A549 (cell line): ENCODE measurements at regions not wholly inside any gene's neighbourhood (a gene's known extent, or its start where the extent isn't known, plus 50 kb on each side); places are given as distances from the start of the nearest gene placed in this dataset.

Experiments
- ATAC-seq, 2 experiments: fragments of 200-7000 bp in 1 of 2; fragments of >200 bp in 1 of 2; cut with Nextera tagmentation in 1 of 2; cut with Tn5 transposase in 1 of 2; 3 replicates each; pipeline versions ENCODE4 v1.8.0 to v1.9.1; 2018 to 2020; ENCODE audit warnings: mild to moderate bottlenecking in 1 of 2, moderate library complexity in 1 of 2
- CTCF ChIA-PET: fragments of 300-600 bp; sonication (Branson Sonifier 250); formaldehyde crosslinking; extraction: SDS; loops from one replicate; lab custom pipeline; 2021; ENCODE audit warnings: antibody characterized with exemption, inconsistent platforms; lab: Yijun Ruan, JAX
- POLR2A ChIA-PET: fragments of 350-600 bp; formaldehyde crosslinking; extraction: SDS; loops from one replicate; lab custom pipeline; 2021; ENCODE audit warnings: antibody characterized with exemption, inconsistent platforms; lab: Yijun Ruan, JAX
- DNase-seq, 2 experiments: peaks; one replicate each; pipeline versions ENCODE4 v3.0.0 to v3.0.0-alpha.2; 2011 to 2016; ENCODE audit warnings: low read depth in 1 of 2, low spot score in 1 of 2
- FAIRE-seq: peaks from 2 replicates; lab custom pipeline; 2011; peaks lifted over from hg19 to GRCh38; lab: Jason Lieb, UNC
- H3K27ac ChIP-seq, 2 experiments: fragments of >200 bp; sonication (Bioruptor Twin); formaldehyde crosslinking; 3 replicates each; pipeline ENCODE4 v1.5.1; 2016 to 2017
- H3K4me1 ChIP-seq: fragments of >200 bp; sonication (Bioruptor Twin); formaldehyde crosslinking; 3 replicates; pipeline ENCODE4 v1.6.1; 2016
- H3K4me2 ChIP-seq: fragments of >200 bp; sonication (Bioruptor Twin); formaldehyde crosslinking; 3 replicates; pipeline ENCODE4 v1.6.1; 2016
- H3K4me3 ChIP-seq: fragments of >200 bp; sonication (Bioruptor Twin); formaldehyde crosslinking; 3 replicates; pipeline ENCODE4 v1.5.1; 2016
- H3K9me3 ChIP-seq: fragments of >200 bp; sonication (Bioruptor Twin); formaldehyde crosslinking; 3 replicates; pipeline ENCODE4 v1.6.1; 2016
- ATOH8 ChIP-seq: fragments of 250-450 bp; sonication (Bioruptor Pico); IDR thresholded peaks from 2 replicates; pipeline ENCODE4 v1.5.0; 2020; ENCODE audit warnings: low read depth, mild to moderate bottlenecking, moderate library complexity
- BCL3 ChIP-seq: fragments of >200 bp; sonication (Bioruptor Twin); formaldehyde crosslinking; IDR thresholded peaks from 3 replicates; pipeline ENCODE4 v1.6.1; 2016
- BHLHE40 ChIP-seq: IDR thresholded peaks from 2 replicates; pipeline ENCODE4 v1.6.1; 2012; ENCODE audit warnings: low read depth, low read length, inconsistent platforms
- CEBPB ChIP-seq, 2 experiments: fragments of >200 bp in 1 of 2; sonication (Bioruptor Twin) in 1 of 2; formaldehyde crosslinking in 1 of 2; IDR thresholded peaks; 2 replicates each; pipeline ENCODE4 v1.6.1; 2012 to 2016
- E2F6 ChIP-seq: IDR thresholded peaks from 2 replicates; pipeline ENCODE4 v1.6.1; 2012; ENCODE audit warnings: low read depth, borderline replicate concordance
- ELK1 ChIP-seq: fragments of 150-350 bp; IDR thresholded peaks from 2 replicates; pipeline ENCODE4 v1.6.1; 2014; ENCODE audit warnings: low read depth, mild to moderate bottlenecking, low read length
- FOXS1 ChIP-seq: fragments of 250-450 bp; sonication (Bioruptor Pico); IDR thresholded peaks from 2 replicates; pipeline ENCODE4 v1.5.0; 2020; ENCODE audit warnings: mild to moderate bottlenecking, moderate library complexity
- HOXA7 ChIP-seq: fragments of 250-450 bp; sonication (Bioruptor Pico); IDR thresholded peaks from 2 replicates; pipeline ENCODE4 v1.5.0; 2020; ENCODE audit warnings: mild to moderate bottlenecking, moderate library complexity
- HOXB13 ChIP-seq: fragments of 250-450 bp; sonication (Bioruptor Pico); IDR thresholded peaks from 2 replicates; pipeline ENCODE4 v1.5.0; 2020; ENCODE audit warnings: low read depth, mild to moderate bottlenecking, moderate library complexity
- HOXB5 ChIP-seq: fragments of 250-450 bp; sonication (Bioruptor Pico); IDR thresholded peaks from 2 replicates; pipeline ENCODE4 v1.5.0; 2020; ENCODE audit warnings: mild to moderate bottlenecking, moderate library complexity
- JUN ChIP-seq, 2 experiments: fragments of >200 bp; sonication (Bioruptor Twin); formaldehyde crosslinking; IDR thresholded peaks; 2 replicates in 1 of 2; 3 replicates in 1 of 2; pipeline ENCODE4 v1.6.1; 2016 to 2017
- JUNB ChIP-seq: fragments of >200 bp; sonication (Bioruptor Twin); formaldehyde crosslinking; IDR thresholded peaks from 2 replicates; pipeline ENCODE4 v1.6.1; 2016
- KDM1A ChIP-seq: fragments of 200-600 bp; sonication (generic); IDR thresholded peaks from 2 replicates; pipeline ENCODE4 v1.6.1; 2016; ENCODE audit warnings: low read depth, mild to moderate bottlenecking
- MAX ChIP-seq: IDR thresholded peaks from 2 replicates; pipeline ENCODE4 v1.6.1; 2012
- NPAS2 ChIP-seq: fragments of 250-450 bp; sonication (Bioruptor Pico); IDR thresholded peaks from 2 replicates; pipeline ENCODE4 v1.8.0; 2022; ENCODE audit warnings: mild to moderate bottlenecking, moderate library complexity, borderline replicate concordance
- POLR2A ChIP-seq: IDR thresholded peaks from 2 replicates; pipeline ENCODE4 v1.6.1; 2012; ENCODE audit warnings: mild to moderate bottlenecking, low read length
- POLR2AphosphoS2 ChIP-seq: conservative IDR thresholded peaks from 2 replicates; pipeline ENCODE4 v1.6.1; 2012; ENCODE audit warnings: low read length, improper control_type of control experiment, inconsistent platforms
- RARB ChIP-seq: fragments of 250-450 bp; sonication (Bioruptor Pico); IDR thresholded peaks from 2 replicates; pipeline ENCODE4 v1.8.0; 2021; ENCODE audit warnings: mild to moderate bottlenecking, moderate library complexity
- TFCP2L1 ChIP-seq: fragments of 250-450 bp; sonication (Bioruptor Pico); IDR thresholded peaks from 2 replicates; pipeline ENCODE4 v1.5.0; 2021; ENCODE audit warnings: mild to moderate bottlenecking
- ZC3H11A ChIP-seq: fragments of 450-650 bp; IDR thresholded peaks from 2 replicates; pipeline ENCODE4 v1.6.1; 2014; ENCODE audit warnings: antibody characterized with exemption, mild to moderate bottlenecking
- ZFP36 ChIP-seq: fragments of 450-650 bp; IDR thresholded peaks from 2 replicates; pipeline ENCODE4 v1.6.1; 2014; ENCODE audit warnings: borderline replicate concordance; ENCODE audit not compliant: partially characterized antibody
- ZNF302 ChIP-seq: fragments of 250-450 bp; sonication (Bioruptor Pico); IDR thresholded peaks from 2 replicates; pipeline ENCODE4 v1.9.0; 2021; ENCODE audit warnings: inconsistent platforms, mild to moderate bottlenecking, moderate library complexity
- ZSCAN20 ChIP-seq: fragments of 250-450 bp; sonication (Bioruptor Pico); IDR thresholded peaks from 2 replicates; pipeline ENCODE4 v1.8.0; 2022; ENCODE audit warnings: mild to moderate bottlenecking, moderate library complexity
- WGBS: methylation state at CpG from one replicate; pipeline ENCODE4 v1.1.6; 2017; ENCODE audit errors: missing lambda C conversion rate; 5-methylcytosine and 5-hydroxymethylcytosine counted together

- POLR2A ChIA-PET: no interaction called here
- Histone ChIP-seq H3K27ac (no peak overlapping the region), H3K4me3 (no peak overlapping the region), H3K4me2 (no peak overlapping the region), H3K9me3 (no peaks in the 10 kb centered on the region), H3K4me1 (no peaks in the 10 kb centered on the region)
- no peak for FAIRE-seq
- no peak for DNase-seq
- CTCF ChIA-PET: interaction anchor here (0.9 to 1.3 kb wide), 4 partner anchors 19 to 393 kb away, joined by 3 to 6 read pairs (median 4); no protein-coding TSS in a partner anchor
- no peak for ATAC-seq
- no peak for TF ChIP-seq ZFP36
- WGBS: 78% methylated on average over 9 of the region's 9 CpGs
Observed at GRCh38 chr9:107875571-107875980, 386.0 kb upstream of the KLF4 start.

GRCh38 chr9:107874591-107875369 lies 385.2 kb upstream of the KLF4 start:
- no peaks in the 10 kb centered on the region for H3K9me3 ChIP-seq
- DNase-seq (no peak), FAIRE-seq (no peak), ATAC-seq (no peak)
- no peak overlapping the region for H3K4me2 ChIP-seq
- CTCF ChIA-PET: interaction anchor here (1.0 kb wide), 2 partner anchors 44 to 392 kb away, joined by 4 to 6 read pairs; no protein-coding TSS in a partner anchor
- H3K4me1 ChIP-seq: no peaks in the 10 kb centered on the region
- TF ChIP-seq BCL3 (no peak), CEBPB (IDR thresholded peaks at IDR 0.05) (no peak)
- no peak overlapping the region for H3K4me3 ChIP-seq
- no peak overlapping the region for H3K27ac ChIP-seq
- POLR2A ChIA-PET: no interaction called here
- 67% methylated on average over 14 of the region's 14 CpGs for WGBS

GRCh38 chr9:107874137-107874536 lies 384.6 kb upstream of the KLF4 start:
- no peaks in the 10 kb centered on the region for H3K9me3 ChIP-seq
- no peak for FAIRE-seq
- no peak overlapping the region for H3K4me3 ChIP-seq
- H3K4me2 ChIP-seq: no peak overlapping the region
- 62% methylated on average over 3 of the region's 3 CpGs for WGBS
- no peak for ATAC-seq
- POLR2A ChIA-PET: no interaction called here
- H3K4me1 ChIP-seq: no peaks in the 10 kb centered on the region
- CTCF ChIA-PET: interaction anchor here (1.6 kb wide), 1 partner anchor 44 kb away, joined by 4 read pairs; no protein-coding TSS in a partner anchor
- H3K27ac ChIP-seq: no peak overlapping the region
- no peak for DNase-seq
- TF ChIP-seq NPAS2 (CRISPR knock-in tag) (no peak), KDM1A (no peak), ZNF302 (CRISPR knock-in tag) (no peak)
- TF ChIP-seq, all 56 proteins: peak for 0

GRCh38 chr9:107872457-107873192 lies 383.1 kb upstream of the KLF4 start:
- Histone ChIP-seq H3K4me3 (no peak overlapping the region), H3K27ac (no peak overlapping the region), H3K4me2 (no peak overlapping the region), H3K4me1 (no peaks in the 10 kb centered on the region), H3K9me3 (no peaks in the 10 kb centered on the region)
- 85% methylated on average over 3 of the region's 3 CpGs for WGBS
- TF ChIP-seq ZC3H11A (no peak), ATOH8 (no peak), POLR2AphosphoS2 (no peak), RARB (CRISPR knock-in tag) (no peak), MAX (no peak), JUN (IDR thresholded peaks at IDR 0.05) (no peak), ZSCAN20 (CRISPR knock-in tag) (no peak), ELK1 (no peak), JUNB (no peak), E2F6 (no peak), TFCP2L1 (CRISPR knock-in tag) (no peak), FOXS1 (CRISPR knock-in tag) (no peak), BHLHE40 (no peak), HOXB13 (CRISPR knock-in tag) (no peak), HOXA7 (no peak), POLR2A (no peak), HOXB5 (CRISPR knock-in tag) (no peak)
- ATAC-seq (no peak), FAIRE-seq (no peak), DNase-seq (no peak)
- CTCF ChIA-PET: interaction anchor here (0.5 to 1.6 kb wide), 5 partner anchors 8 to 343 kb away, joined by 3 to 4 read pairs (median 3); no protein-coding TSS in a partner anchor
- POLR2A ChIA-PET: no interaction called here
